NB4 (cell line): ENCODE measurements at regions not wholly inside any gene's neighbourhood (a gene's known extent, or its start where the extent isn't known, plus 50 kb on each side); places are given as distances from the start of the nearest gene placed in this dataset.

ENCODE experiments used
- TF ChIP-seq, protein P1 (sequence below): IDR thresholded peaks from one replicate; pipeline ENCODE4 v1.5.1; 2012; ENCODE audit warnings: low read depth, low read length
- TF ChIP-seq, protein P2 (sequence below): IDR thresholded peaks from 2 replicates; pipeline ENCODE4 v1.6.1; 2011; ENCODE audit warnings: low read depth, low read length

DNA sequence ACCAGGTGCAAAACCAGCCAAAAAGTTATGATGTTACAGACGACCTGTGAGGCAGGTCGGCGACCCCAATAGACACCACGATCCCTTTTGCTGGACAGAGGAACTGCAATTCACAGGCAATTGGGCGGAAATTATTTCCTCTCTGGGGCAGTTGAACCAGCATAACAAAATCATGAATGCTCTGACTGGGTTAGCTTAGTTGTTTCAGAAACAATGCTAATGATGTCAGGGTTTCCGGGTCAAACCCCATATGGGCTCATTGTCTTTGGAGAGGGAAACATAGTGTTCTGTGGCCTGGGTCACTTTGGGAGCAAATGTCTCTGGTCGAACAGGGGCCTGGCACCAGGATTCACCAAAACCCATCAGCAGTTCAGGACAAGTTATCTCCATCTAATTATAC, 669.1 kb upstream of the NRP1 start:
- TF ChIP-seq, protein P1, sequence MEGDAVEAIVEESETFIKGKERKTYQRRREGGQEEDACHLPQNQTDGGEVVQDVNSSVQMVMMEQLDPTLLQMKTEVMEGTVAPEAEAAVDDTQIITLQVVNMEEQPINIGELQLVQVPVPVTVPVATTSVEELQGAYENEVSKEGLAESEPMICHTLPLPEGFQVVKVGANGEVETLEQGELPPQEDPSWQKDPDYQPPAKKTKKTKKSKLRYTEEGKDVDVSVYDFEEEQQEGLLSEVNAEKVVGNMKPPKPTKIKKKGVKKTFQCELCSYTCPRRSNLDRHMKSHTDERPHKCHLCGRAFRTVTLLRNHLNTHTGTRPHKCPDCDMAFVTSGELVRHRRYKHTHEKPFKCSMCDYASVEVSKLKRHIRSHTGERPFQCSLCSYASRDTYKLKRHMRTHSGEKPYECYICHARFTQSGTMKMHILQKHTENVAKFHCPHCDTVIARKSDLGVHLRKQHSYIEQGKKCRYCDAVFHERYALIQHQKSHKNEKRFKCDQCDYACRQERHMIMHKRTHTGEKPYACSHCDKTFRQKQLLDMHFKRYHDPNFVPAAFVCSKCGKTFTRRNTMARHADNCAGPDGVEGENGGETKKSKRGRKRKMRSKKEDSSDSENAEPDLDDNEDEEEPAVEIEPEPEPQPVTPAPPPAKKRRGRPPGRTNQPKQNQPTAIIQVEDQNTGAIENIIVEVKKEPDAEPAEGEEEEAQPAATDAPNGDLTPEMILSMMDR, result no peak
- TF ChIP-seq, protein P2, sequence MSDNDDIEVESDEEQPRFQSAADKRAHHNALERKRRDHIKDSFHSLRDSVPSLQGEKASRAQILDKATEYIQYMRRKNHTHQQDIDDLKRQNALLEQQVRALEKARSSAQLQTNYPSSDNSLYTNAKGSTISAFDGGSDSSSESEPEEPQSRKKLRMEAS, result no peak
